Breast epithelium (tissue), 4 donors: ENCODE measurements at regions not wholly inside any gene's neighbourhood (a gene's known extent, or its start where the extent isn't known, plus 50 kb on each side); places are given as distances from the start of the nearest gene placed in this dataset.

Experiments
- DNase-seq, 2 donors: peaks; one replicate each; pipeline ENCODE4 v3.0.0-alpha.2; 2019; ENCODE audit warnings: low spot score in 2 of 2
- H3K27ac ChIP-seq, 2 donors: fragments of 200-600 bp; sonication (generic) in 1 of 2; one replicate each; pipeline ENCODE4 v1.5.1; 2016 to 2019; ENCODE audit warnings: mild to moderate bottlenecking in 1 of 2
- H3K27me3 ChIP-seq, 2 donors: fragments of 200-600 bp; sonication (generic) in 1 of 2; one replicate each; pipeline versions ENCODE4 v1.5.1 to v1.6.0; 2017 to 2019; ENCODE audit warnings: control low read depth in 1 of 2, mild to moderate bottlenecking in 1 of 2
- H3K36me3 ChIP-seq: fragments of 200-600 bp; one replicate; pipeline ENCODE4 v1.5.1; 2019
- H3K4me1 ChIP-seq, 2 donors: fragments of 200-600 bp; sonication (generic); one replicate each; pipeline ENCODE4 v1.5.1; 2016 to 2019; ENCODE audit warnings: control low read depth in 1 of 2
- H3K4me3 ChIP-seq, 3 donors: fragments of 200-600 bp; sonication (generic); 1 replicate in 2 of 3; 2 replicates in 1 of 3; pipeline ENCODE4 v1.5.1; 2016 to 2019; ENCODE audit warnings: mild to moderate bottlenecking in 3 of 3, moderate library complexity in 2 of 3
- H3K9me3 ChIP-seq, 2 donors: fragments of 200-600 bp; sonication (generic) in 1 of 2; one replicate each; pipeline ENCODE4 v1.5.1; 2016 to 2019; ENCODE audit warnings: control low read depth in 1 of 2
- POLR2A ChIP-seq: fragments of 450-650 bp; IDR thresholded peaks from one replicate; pipeline ENCODE4 v1.6.1; 2016; ENCODE audit warnings: antibody characterized with exemption, mild to moderate bottlenecking, moderate library complexity
- POLR2AphosphoS5 ChIP-seq, 3 donors: sonication (generic); formaldehyde crosslinking; IDR thresholded peaks; one replicate each; pipeline ENCODE4 v1.6.1; 2017; ENCODE audit warnings: antibody characterized with exemption in 3 of 3
- intact Hi-C: fragments of 100-400 bp; cut with DNase I; formaldehyde crosslinking; loops from one replicate; pipeline ENCODE4 v1.15.1; 2023; ENCODE audit warnings: low total_unique reads
- TF ChIP-seq, protein P1 (sequence below), 3 donors: fragments of 450-650 bp; IDR thresholded peaks; one replicate each; pipeline ENCODE4 v1.5.1; 2016 to 2017; ENCODE audit warnings: antibody characterized with exemption in 3 of 3, mild to moderate bottlenecking in 3 of 3, moderate library complexity in 3 of 3

DNA sequence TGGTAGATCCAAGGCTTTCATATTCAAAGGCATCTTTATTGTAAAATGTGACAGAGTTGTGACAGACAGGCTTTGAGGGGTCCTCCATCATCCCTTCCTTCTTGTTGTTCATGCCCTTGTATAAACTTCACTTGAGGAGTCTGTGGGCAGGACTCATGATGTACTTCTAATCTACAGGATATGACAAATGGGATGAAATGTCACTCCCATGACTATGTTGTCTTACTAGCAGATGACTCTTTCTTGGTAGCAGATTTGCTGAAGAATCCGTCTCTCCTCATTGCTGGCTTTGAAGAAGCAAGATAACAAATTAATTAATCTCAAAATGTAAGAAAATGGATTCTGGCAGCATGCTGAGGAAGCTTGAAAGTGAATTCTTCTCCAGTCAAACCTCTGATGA lies 566.1 kb downstream of the TFAP2B start:
- TF ChIP-seq POLR2A: no peak
- TF ChIP-seq, protein P1, sequence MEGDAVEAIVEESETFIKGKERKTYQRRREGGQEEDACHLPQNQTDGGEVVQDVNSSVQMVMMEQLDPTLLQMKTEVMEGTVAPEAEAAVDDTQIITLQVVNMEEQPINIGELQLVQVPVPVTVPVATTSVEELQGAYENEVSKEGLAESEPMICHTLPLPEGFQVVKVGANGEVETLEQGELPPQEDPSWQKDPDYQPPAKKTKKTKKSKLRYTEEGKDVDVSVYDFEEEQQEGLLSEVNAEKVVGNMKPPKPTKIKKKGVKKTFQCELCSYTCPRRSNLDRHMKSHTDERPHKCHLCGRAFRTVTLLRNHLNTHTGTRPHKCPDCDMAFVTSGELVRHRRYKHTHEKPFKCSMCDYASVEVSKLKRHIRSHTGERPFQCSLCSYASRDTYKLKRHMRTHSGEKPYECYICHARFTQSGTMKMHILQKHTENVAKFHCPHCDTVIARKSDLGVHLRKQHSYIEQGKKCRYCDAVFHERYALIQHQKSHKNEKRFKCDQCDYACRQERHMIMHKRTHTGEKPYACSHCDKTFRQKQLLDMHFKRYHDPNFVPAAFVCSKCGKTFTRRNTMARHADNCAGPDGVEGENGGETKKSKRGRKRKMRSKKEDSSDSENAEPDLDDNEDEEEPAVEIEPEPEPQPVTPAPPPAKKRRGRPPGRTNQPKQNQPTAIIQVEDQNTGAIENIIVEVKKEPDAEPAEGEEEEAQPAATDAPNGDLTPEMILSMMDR (IDR thresholded peaks at IDR 0.05): no peak
- no peak for TF ChIP-seq POLR2AphosphoS5 (IDR thresholded peaks at IDR 0.05)
- no peaks in the 10 kb centered on the region for H3K4me1 ChIP-seq
- H3K27me3 ChIP-seq: no peaks in the 10 kb centered on the region
- no peaks in the 10 kb centered on the region for H3K36me3 ChIP-seq
- H3K27ac ChIP-seq: no peak overlapping the region
- no peak for DNase-seq
- no peak overlapping the region for H3K4me3 ChIP-seq
- intact Hi-C loops: no loop called here
- no peaks in the 10 kb centered on the region for H3K9me3 ChIP-seq

DNA sequence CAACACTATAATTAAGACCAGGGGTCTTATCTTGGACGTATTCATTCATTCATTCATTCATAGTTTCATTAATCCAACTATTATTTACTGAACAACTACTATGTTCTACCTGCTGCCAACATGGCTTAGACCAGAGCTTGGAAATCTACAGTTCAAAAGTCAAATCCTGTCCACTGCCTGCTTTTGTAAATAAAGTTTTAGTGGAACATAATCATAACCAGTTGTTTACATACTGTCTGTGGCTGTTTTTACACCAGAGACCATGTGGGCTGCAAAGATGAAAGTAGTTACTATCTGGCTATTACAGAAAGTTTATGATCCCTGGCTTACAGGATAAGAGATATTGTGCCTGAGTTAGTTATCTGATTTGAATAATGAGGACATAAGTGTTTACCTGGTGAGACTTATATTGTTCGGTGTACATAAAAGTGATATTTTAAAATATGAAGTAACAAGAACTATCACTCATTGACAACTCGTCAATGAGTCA lies 567.7 kb downstream of the TFAP2B start:
- Histone ChIP-seq H3K4me3 (no peak overlapping the region), H3K36me3 (no peaks in the 10 kb centered on the region), H3K27ac (peak overlapping the region in 1 of 2 donors; percentile 5), H3K27me3 (no peaks in the 10 kb centered on the region), H3K4me1 (no peaks in the 10 kb centered on the region), H3K9me3 (no peaks in the 10 kb centered on the region)
- TF ChIP-seq, protein P1 (IDR thresholded peaks at IDR 0.05): no peak
- TF ChIP-seq POLR2AphosphoS5 (IDR thresholded peaks at IDR 0.05) (no peak), POLR2A (no peak)
- intact Hi-C loops: no loop called here
- DNase-seq: no peak

- no peaks in the 10 kb centered on the region for H3K9me3 ChIP-seq
- H3K4me1 ChIP-seq: no peaks in the 10 kb centered on the region
- H3K27me3 ChIP-seq: no peaks in the 10 kb centered on the region
- DNase-seq: no peak
- intact Hi-C loops: no loop called here
- no peak overlapping the region for H3K27ac ChIP-seq
- H3K4me3 ChIP-seq: no peak overlapping the region
- TF ChIP-seq, protein P1 (IDR thresholded peaks at IDR 0.05): no peak
- TF ChIP-seq POLR2A (no peak), POLR2AphosphoS5 (IDR thresholded peaks at IDR 0.05) (no peak)
- H3K36me3 ChIP-seq: no peaks in the 10 kb centered on the region
Observed at GRCh38 chr6:51387907-51388306, 569.2 kb downstream of the TFAP2B start.

GRCh38 chr6:51394061-51394460 lies 575.4 kb downstream of the TFAP2B start:
- H3K27me3 ChIP-seq: no peaks in the 10 kb centered on the region
- no peak for DNase-seq
- intact Hi-C loops: no loop called here
- no peaks in the 10 kb centered on the region for H3K9me3 ChIP-seq
- no peak overlapping the region for H3K4me3 ChIP-seq
- no peak overlapping the region for H3K27ac ChIP-seq
- TF ChIP-seq, protein P1 (IDR thresholded peaks at IDR 0.05): no peak
- TF ChIP-seq POLR2A: no peak
- no peak for TF ChIP-seq POLR2AphosphoS5 (IDR thresholded peaks at IDR 0.05)
- H3K4me1 ChIP-seq: no peaks in the 10 kb centered on the region
- H3K36me3 ChIP-seq: no peaks in the 10 kb centered on the region

- intact Hi-C loops: no loop called here
- TF ChIP-seq, protein P1 (IDR thresholded peaks at IDR 0.05): no peak
- no peak for TF ChIP-seq POLR2A
- TF ChIP-seq POLR2AphosphoS5 (IDR thresholded peaks at IDR 0.05): no peak
- no peaks in the 10 kb centered on the region for H3K9me3 ChIP-seq
- H3K4me3 ChIP-seq: no peak overlapping the region
- H3K36me3 ChIP-seq: no peaks in the 10 kb centered on the region
- no peak for DNase-seq
- no peak overlapping the region for H3K27ac ChIP-seq
- no peaks in the 10 kb centered on the region for H3K27me3 ChIP-seq
- H3K4me1 ChIP-seq: no peaks in the 10 kb centered on the region
Observed at GRCh38 chr6:51396583-51396982, 577.9 kb downstream of the TFAP2B start.
